GM19463 (cell line): ENCODE measurements at regions not wholly inside any gene's neighbourhood (a gene's known extent, or its start where the extent isn't known, plus 50 kb on each side); places are given as distances from the start of the nearest gene placed in this dataset.

Experiments used
- ATAC-seq: cut with Tn5 transposase; IDR thresholded peaks from one replicate; pipeline ENCODE4 v1.9.1; 2021; ENCODE audit warnings: mild to moderate bottlenecking, moderate library complexity; ENCODE audit not compliant: unreplicated experiment

DNA sequence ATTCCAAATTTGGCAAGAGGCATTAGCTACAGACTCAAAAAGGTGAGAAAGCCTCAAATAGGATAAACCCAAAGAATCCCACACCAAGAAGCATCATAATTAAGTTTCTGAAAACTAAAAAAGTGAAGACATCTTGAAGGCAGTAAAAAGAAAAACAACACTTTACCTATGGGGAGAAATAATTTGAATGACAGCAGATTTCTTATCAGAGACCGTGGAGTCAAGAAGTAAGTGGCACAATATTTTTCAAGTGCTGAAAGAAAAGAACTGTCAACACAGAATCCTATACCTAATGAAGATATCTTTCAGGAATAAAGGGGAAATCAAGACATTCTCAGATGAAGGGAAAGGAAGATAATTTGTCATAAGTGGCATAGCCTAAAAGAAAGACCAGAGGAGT, 193.3 kb upstream of the CHD6 start:
- ATAC-seq: no peak

DNA sequence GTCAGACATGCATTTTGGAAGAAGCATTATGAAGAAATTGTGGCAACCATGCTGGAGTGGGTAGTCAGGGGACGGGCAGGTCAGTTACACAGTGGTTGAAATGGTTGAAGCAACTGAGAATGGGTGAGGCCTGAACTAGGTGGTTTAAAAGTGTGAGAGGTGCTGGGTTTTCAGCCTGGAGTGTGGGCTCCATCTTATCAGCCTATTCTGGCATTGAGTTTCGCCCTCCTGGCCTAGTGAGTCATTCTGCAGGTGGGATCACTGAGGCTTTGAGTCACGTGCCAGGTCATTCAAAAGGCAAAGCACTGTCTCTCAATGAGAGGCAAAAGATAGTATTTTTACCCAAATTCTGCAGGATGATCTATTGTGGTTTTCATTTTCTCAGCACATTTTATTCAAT, 181.9 kb upstream of the CHD6 start:
- no peak for ATAC-seq

DNA sequence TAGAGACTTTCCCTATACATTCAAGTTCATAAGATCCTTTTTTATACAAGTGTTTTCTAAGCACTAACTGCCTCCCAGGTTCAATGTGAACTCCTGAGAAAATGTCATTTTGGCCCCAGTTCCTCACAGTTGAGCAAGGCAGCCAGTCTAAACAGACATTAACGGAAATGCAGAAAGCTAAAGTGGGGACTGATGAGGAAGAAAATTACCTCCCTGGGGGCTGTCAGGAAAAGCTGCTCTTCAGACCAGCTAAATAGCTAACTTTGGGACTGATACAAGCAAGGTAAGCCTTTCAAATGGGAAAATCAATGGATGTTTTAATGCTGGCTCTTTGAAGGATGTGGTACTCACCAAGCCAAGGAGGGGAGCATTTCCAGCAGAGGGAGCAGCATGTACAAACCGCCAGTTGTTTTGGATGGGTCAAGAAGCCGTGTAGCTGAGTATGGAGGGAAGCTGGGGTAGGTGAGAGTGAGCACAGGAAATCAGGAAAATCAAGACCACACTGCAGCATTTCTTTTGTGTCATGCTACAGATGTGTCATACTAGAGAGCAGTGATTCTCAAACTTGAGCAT, 180.8 kb upstream of the CHD6 start:
- no peak for ATAC-seq

DNA sequence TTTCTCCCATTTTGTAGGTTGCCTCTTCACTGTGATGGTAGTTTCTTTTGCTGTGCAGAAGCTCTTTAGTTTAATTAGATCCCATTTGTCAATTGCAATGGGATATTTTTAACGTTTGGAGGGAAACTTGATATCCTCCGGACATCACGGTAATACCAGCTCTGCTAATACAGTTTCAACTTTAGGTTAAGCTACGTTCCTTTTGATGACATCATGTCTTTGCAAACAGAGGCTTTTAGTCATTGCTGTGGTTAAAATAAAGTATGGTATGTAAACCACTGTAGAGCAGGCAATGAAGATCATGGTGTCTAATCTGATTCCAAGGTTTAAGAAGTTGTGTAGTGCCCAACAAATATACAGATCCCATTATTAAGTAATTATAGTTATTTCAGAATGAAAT, 168.0 kb upstream of the CHD6 start:
- no peak for ATAC-seq

DNA sequence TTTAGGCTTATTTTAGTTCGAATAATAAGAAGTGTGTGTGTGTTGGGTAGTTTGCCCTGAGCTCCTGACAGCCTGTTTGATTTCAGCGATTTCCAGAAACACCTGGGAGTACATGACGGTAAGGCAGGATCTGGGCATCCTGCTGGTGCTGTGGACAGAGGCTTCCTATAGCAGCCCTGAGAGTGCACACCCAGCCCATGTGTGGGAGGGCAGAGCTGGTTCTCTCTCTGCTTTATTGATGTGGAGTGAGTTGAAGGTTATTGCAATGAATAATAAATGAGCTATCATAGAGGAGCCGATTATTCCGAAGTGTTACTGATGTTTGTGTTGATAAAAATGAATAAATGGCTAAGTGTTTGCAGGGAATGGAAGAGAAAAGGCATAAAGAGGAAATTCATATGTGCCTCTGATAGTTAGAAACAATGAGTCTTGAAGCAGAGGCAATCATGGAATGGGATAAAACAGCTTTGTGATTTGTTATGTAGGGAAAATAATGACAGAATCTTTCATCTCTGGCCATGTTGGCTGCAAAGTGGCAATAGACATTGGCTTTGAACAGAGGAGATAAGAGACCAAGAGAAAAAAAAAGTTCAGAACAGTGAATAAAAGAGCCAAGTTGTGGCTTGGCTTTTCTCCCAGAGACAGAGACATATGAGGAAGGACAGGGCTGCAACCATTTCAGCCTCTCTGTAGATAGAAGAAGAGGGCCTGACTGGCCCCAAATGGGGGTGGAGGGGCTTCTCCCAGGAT, 166.2 kb upstream of the CHD6 start:
- ATAC-seq: no peak

DNA sequence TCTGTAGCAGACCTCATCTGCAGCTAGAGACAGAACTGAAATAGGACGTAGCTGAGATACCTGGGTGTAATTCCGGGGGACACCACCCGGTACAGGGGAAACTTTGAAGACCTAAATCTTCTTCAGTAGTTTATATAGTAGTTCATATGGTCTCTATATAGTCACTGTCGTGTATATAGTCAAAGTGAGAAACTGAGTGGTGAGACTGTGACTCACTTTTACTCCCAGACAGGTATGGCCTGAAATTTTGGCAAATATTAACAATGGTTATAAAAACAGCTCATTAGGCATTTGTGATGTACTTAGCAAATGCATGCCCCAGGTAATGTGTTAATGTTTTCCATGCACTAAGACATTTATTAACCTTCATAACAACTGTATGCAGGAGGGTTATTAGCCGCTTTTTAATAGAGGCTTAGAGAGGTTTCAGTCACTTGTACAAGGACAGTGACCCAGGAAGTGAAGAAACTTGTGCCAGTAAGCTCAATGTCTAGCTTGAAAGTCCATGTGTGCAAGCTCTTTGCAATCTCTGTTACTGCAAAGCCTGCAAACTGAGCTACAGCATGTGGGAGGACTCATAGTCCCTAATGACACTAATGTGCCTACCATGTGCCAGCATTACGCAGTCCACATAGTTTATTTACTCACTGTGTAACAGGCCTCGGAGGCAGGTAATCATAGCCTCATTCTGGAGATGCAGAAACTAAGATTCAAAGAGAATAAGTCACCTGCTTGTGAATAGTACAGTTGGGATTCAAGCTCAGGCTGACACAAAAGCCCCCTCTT, 165.4 kb upstream of the CHD6 start:
- ATAC-seq: peak; percentile 80

DNA sequence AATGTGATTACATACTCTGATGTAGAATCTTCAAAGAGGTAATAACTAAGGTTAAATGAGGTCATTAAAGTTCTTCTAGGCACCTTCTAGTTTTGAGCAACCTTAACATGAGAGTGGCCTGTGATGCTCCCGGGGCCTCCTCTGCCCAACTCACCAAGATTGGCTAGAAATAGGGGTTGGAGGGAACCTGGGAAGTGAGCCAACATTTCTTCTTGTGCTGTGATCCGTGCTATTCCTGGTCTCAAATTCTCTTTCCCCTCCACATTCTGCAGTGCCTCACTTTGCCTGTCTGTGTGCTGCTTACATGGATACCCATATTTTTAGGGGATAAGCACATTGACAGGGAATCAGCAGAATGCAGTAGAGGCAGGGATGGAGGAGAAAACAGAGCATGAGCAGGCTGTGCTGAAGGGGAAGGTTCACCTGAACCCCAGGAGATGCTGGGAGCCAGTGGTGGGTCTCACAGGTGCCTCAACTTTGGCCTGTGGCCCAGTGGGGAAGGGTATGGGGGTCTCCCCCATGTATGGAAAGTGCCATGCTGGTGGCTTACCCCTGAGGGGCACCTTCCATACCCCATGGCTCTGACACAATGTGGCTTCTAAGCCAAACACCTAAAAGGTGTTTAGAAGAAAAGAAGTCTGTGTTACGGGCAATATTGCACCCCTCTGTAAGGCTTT, 164.7 kb upstream of the CHD6 start:
- no peak for ATAC-seq

DNA sequence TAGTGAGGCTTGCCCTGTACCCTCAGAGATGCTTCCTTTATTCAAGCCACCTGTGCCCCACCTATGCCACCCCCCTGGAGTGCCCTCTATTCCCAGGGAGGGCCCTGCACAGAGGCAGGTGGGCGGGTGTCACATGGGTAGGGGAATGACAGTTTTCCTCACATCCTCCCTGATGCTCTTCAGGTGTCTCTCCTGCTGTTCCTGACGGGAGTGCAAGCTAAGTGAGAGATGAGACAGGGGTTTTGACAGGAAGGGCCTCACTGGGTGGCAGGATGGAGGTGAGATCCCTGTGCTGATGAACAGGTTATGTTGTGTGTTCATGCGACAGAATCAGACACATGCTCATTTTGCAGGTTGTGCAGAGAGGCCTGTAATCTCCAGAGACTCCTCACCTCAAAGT, 164.1 kb upstream of the CHD6 start:
- no peak for ATAC-seq

DNA sequence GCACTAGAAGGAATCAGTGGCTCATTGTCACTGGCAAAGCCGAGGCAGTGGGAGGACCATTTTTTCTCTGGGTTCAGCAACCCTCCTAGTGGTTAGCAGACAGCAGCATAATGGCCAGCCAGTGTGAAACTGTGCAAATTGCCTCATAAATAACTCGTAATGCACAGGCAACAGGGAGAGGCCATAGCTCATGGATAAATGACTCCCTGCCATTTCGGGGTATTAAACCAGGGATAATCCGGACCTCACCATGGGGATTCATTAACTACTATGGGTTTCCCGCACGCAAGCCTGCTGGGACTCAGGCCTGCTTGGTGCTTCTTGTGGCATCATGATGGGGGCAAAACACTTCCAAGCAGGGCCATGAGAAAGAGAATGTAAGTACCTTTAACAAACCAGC, 158.2 kb upstream of the CHD6 start:
- ATAC-seq: no peak

DNA sequence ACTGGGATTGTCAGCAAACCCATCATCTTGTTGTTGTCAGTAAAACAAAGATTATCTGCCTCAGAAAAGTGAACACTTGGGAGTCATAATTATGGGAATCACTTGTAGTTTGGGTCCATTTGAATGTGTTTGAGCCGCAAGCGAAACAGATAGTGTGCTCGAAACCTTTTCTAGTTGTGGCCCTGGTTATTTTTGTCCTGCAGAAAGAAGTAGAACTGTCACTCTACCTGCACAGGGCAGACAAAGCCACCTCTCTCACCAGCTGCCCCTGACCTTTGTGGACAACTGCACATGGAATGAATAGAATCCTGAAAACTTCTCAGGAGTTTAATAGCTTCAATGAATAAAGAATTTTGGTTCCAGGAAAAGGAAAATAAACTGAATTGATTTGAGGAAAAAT, 156.1 kb upstream of the CHD6 start:
- no peak for ATAC-seq

DNA sequence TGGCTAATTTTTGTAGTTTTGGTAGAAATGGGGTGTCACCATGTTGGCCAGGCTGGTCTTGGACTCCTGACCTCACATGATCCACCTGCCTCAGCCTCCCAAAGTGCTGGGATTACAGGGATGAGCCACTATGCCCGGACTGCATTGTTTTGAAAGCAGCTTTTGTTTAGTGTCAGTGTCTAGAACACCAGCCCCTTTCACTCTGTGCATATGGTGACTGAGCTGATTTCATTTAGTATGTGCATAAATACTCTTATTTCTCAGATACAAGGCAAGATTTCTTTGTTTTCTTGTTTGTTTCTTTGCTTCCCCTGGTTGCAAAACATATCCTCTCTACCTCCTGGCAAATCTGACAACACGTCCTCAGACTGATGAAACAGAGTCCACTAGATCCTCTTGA, 152.8 kb upstream of the CHD6 start:
- no peak for ATAC-seq

DNA sequence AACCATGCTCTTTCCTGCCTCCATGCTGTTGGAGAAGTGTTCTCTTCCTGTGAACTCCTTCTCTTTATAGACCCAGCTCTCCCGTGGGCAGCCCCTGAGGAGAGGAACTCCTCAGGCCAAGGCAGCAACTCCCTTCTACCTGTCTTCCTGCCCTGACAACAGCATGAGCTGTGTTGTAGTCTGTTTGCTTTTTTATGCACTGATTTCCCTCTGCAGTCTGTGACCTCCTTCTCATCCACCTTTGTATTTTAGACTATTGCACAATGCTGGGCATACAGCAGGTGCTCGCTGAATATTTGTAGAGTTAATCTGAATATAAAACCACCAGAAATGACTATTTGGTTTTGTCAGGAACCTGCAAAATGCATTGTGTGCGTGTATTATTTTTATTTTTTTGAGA, 152.2 kb upstream of the CHD6 start:
- ATAC-seq: no peak

DNA sequence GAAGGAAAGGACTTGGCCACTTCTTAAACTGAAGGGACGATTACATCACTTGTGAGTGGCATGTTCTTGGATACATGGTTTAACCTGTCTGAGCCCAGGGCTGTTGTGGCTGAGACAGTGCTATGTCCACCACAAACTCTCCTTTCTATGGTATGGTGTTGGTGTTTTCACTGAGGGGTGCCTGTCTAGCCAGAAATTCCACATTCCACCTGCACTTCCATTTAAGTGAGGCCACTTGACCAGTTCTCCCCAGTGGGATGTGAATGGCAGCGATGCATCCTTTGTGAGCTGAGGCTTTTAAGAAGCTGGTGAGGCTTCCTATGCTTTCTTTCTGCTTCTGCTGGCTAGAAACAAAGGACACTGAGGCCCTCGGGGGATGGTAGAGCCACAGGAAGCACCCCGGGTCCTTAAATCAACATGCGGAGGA, 151.4 kb upstream of the CHD6 start:
- no peak for ATAC-seq

DNA sequence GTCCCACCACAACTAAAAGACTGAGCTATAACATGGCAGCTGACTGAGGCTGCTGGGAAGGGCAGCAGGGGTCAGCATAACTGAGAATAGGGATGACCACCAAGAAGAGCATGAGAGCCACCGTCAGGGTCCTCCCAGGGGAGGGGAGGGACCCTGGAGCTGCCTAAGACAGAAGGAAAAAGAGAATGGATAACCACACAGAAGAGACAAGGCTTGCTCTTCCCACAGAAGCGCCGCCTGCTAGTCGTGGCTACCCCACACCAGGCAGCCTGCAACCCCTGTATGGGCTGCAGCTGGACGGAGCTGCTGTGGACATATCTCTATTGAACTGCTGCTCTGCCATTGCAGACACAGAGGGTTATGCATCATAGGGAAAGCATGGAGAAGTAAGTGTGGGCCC, 132.0 kb upstream of the CHD6 start:
- no peak for ATAC-seq

DNA sequence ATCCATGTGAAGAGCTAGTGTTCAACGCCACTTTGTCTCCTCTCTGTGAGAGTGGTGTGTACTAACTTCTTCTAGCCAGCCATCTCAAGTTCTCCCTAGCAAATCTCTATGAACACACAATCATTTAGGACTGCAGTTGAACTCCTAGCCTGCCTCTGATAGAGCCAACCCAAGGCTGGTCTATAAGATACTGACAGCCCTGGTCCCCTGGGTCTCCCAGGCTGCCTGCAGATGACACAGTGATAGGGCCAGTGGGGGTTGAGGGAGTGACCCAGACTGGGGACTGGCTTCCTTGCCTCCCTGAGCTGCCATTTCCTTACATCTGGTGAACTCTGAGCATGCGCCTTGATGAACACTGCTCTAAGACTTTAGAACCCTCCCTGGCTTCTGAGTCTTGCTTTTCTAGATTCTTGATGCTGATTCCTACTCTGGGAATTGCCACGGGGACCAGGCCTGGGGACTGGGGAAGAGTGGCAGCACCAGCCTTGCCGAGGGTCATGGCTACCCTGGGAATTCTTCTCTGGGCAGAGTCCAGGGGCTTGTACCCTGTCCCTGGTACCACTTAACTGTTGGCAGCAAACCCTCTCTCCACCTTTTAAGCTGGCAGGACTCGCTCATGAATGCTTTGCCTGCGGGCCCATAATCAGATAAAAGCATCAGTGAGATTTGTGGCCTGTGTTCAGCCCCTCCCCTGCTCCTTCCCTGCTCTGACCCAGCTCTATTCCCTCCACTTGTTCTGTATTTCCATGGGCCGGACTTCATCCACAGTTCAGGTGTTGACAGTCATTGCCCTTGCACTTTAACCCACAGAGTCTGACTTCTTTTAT, 130.8 kb upstream of the CHD6 start:
- ATAC-seq: no peak

DNA sequence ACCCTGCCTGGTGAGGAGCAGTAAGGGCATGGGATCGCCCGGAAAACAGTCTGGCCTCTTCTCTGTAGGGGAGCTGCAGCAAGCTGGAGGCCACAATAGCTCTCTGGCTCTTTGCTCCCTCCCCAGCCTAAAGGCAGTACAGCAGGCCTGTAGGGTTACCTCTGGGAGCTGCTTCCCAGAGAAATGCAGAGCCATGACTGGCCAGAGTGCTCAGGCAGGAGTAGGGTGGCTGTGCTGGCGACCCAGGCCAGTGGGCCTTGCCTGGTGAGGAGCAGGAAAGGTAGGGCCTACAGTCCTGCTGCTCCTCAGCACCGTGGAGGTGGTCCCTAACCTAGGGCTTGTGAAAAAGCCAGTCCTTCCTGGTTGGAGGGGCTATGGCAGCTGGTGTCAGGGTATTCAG, 129.9 kb upstream of the CHD6 start:
- no peak for ATAC-seq

DNA sequence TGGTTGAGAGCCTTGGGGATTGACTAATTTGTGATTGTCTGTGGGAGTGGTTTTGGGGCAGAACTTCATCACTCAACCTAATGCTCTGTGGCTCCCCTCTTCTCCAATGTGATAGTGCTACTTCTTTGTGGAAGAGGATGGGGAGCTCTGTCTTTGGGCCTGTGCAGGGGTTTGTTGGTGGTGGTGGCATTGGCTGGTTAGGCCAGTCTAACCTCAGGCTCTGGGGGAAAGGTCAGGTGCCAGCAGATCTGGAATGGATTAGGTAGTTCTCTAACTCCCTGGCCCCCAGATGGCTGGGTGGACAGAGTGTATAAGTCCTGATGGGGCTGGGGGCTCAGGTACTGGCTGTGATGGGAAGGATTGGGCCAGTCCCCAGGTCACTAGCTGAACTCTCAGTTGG, 129.0 kb upstream of the CHD6 start:
- no peak for ATAC-seq

DNA sequence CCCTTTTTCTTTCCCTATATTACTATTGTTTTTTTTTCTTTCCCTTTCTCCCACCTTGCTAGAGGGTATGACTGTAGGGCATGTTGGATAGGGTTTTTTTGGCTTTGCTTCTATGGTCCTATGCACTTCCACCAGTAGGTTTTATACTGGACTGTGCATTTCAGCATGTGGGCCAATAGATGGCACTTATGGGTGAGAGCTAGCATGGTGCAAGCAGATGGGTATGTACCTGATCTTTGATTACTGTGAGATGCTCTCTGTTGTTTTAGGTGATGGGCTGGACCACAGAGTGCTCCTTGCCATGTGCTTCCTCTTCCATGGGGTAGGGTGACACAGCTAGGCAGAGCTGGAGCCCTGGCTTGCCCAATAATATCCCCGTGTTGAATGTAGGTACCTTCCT, 128.5 kb upstream of the CHD6 start:
- no peak for ATAC-seq

DNA sequence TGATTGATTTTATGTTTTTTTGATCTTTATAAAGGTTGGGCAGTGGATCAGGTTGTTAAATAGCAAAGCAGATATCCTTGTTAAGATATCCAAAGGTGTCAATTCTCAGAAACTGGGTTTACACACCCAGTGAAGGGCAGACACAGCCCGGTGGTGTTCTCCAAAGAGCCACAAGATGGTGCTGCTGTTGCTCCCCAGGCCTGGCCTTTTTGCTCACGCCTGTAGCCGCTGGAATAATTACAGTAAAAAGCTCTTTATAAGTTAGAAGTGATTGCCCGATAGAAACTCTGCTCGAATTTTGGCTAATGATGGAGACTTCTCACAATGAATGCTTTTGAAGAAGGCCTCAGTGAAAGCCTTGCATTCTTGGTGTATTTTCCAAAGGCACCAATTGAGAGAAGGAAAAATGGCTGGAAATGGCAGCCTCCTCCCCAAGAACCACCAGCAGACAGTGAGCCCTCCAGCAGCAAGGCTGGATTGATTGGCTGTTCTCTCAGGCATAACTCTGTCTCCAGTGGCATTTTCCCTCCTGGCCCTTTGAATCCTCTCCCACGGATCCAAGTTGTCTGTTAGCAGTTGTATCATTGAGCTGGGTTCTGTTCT, 120.5 kb upstream of the CHD6 start:
- ATAC-seq: no peak

DNA sequence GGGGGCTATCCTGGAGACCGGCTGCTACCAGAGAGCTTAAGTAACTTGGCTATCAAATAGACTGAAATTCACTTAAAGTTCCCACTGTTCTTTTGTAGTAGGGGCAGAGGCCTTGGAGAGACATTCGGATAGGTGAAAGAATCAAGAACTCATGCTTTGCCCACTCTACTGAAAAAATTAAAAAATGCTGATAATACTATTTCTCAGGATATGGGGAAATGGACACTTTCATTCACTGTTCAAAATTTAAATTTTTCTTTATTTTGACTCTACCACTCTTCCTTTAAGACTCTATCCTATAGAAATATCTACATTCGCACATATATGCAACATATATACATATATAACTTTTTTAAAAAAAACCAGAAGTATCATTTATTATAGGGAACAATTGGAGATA, 117.8 kb upstream of the CHD6 start:
- ATAC-seq: no peak
